ENCODE measurements at regions not wholly inside any gene's neighbourhood (a gene's known extent, or its start where the extent isn't known, plus 50 kb on each side); places are given as distances from the start of the nearest gene placed in this dataset.

- ATAC-seq = 0 out of 3 replicates have a peak, but pooled peaks have one; percentile 42
- TF ChIP-seq OSR1 (CRISPR knock-in tag; IDR thresholded peaks at IDR 0.05) (no peak), TCF4 (CRISPR knock-in tag; IDR thresholded peaks at IDR 0.05; ENCODE audit: borderline replicate concordance) (no peak), TOX (CRISPR knock-in tag; IDR thresholded peaks at IDR 0.05; ENCODE audit: borderline replicate concordance) (no peak), GLIS3 (CRISPR knock-in tag; IDR thresholded peaks at IDR 0.05) (no peak), CSRNP3 (CRISPR knock-in tag; IDR thresholded peaks at IDR 0.05) (no peak), ZFP3 (CRISPR knock-in tag; IDR thresholded peaks at IDR 0.05) (no peak), ZC3H10 (CRISPR knock-in tag; IDR thresholded peaks at IDR 0.05) (no peak), ZFP30 (CRISPR knock-in tag; IDR thresholded peaks at IDR 0.05) (no peak), RARB (CRISPR knock-in tag; IDR thresholded peaks at IDR 0.05) (no peak), POU6F1 (CRISPR knock-in tag; IDR thresholded peaks at IDR 0.05; ENCODE audit: borderline replicate concordance, low read depth) (no peak), ZNF8 (CRISPR knock-in tag; IDR thresholded peaks at IDR 0.05) (no peak), ISL1 (CRISPR knock-in tag; IDR thresholded peaks at IDR 0.05) (no peak), ESRRG (CRISPR knock-in tag; IDR thresholded peaks at IDR 0.05) (no peak), PATZ1 (CRISPR knock-in tag; IDR thresholded peaks at IDR 0.05; ENCODE audit: borderline replicate concordance) (no peak), CSDC2 (CRISPR knock-in tag; IDR thresholded peaks at IDR 0.05) (no peak), PPARA (CRISPR knock-in tag; IDR thresholded peaks at IDR 0.05; ENCODE audit: borderline replicate concordance) (no peak), ZNF565 (CRISPR knock-in tag; conservative IDR thresholded peaks at IDR 0.05; ENCODE audit: low read depth) (no peak)
These were observed 100.7 kb upstream of the TUT7 start for GRCh38 chr9:86454701-86455615.

GRCh38 chr9:86452201-86452828, 98.1 kb upstream of the TUT7 start:
- no peak for ATAC-seq
- no peak for TF ChIP-seq PPARA (CRISPR knock-in tag; IDR thresholded peaks at IDR 0.05; ENCODE audit: borderline replicate concordance)
- no peak for TF ChIP-seq TCF4 (CRISPR knock-in tag; IDR thresholded peaks at IDR 0.05; ENCODE audit: borderline replicate concordance)
- TF ChIP-seq ARNTL (CRISPR knock-in tag; IDR thresholded peaks at IDR 0.05; ENCODE audit: borderline replicate concordance, low read depth) = no peak
- TF ChIP-seq TOX (CRISPR knock-in tag; IDR thresholded peaks at IDR 0.05; ENCODE audit: borderline replicate concordance) = no peak
- no peak for TF ChIP-seq CREB5 (CRISPR knock-in tag; IDR thresholded peaks at IDR 0.05; ENCODE audit: low read depth)
- TF ChIP-seq POU6F1 (CRISPR knock-in tag; IDR thresholded peaks at IDR 0.05; ENCODE audit: borderline replicate concordance, low read depth) = no peak
- no peak for TF ChIP-seq GLIS3 (CRISPR knock-in tag; IDR thresholded peaks at IDR 0.05)

GRCh38 chr9:86449246-86449645, 95.0 kb upstream of the TUT7 start:
- no peak for TF ChIP-seq SNAI2 (CRISPR knock-in tag; IDR thresholded peaks at IDR 0.05)
- TF ChIP-seq ARNTL (CRISPR knock-in tag; IDR thresholded peaks at IDR 0.05; ENCODE audit: borderline replicate concordance, low read depth) = no peak
- TF ChIP-seq ISL1 (CRISPR knock-in tag; IDR thresholded peaks at IDR 0.05) = no peak
- TF ChIP-seq BACH2 (CRISPR knock-in tag; IDR thresholded peaks at IDR 0.05; ENCODE audit: borderline replicate concordance) = no peak
- TF ChIP-seq ZFP30 (CRISPR knock-in tag; IDR thresholded peaks at IDR 0.05) = no peak
- TF ChIP-seq TOX (CRISPR knock-in tag; IDR thresholded peaks at IDR 0.05; ENCODE audit: borderline replicate concordance) = no peak
- no peak for TF ChIP-seq TSHZ2 (CRISPR knock-in tag; IDR thresholded peaks at IDR 0.05)
- no peak for TF ChIP-seq RARB (CRISPR knock-in tag; IDR thresholded peaks at IDR 0.05)
- TF ChIP-seq PATZ1 (CRISPR knock-in tag; IDR thresholded peaks at IDR 0.05; ENCODE audit: borderline replicate concordance) = no peak
- no peak for ATAC-seq
